HEK293 (cell line): ENCODE measurements at regions not wholly inside any gene's neighbourhood (a gene's known extent, or its start where the extent isn't known, plus 50 kb on each side); places are given as distances from the start of the nearest gene placed in this dataset.

Source experiments
- CTCF ChIA-PET: fragments of 350-600 bp; formaldehyde crosslinking; extraction: SDS; loops from one replicate; lab custom pipeline; 2021; ENCODE audit warnings: antibody characterized with exemption; lab: Yijun Ruan, JAX
- POLR2A ChIA-PET: fragments of 300-600 bp; formaldehyde crosslinking; extraction: SDS; loops from one replicate; lab custom pipeline; 2020; ENCODE audit warnings: antibody characterized with exemption, inconsistent platforms; lab: Yijun Ruan, JAX
- H3K27ac ChIP-seq: fragments of 200-500 bp; sonication (Bioruptor generic); 2 replicates; pipeline ENCODE4 v1.5.1; 2014; ENCODE audit warnings: low read depth, low read length, control low read depth, inconsistent platforms; ENCODE audit errors: extremely low read depth
- H3K36me3 ChIP-seq, 2 experiments: fragments of 200-500 bp in 1 of 2; sonication (Bioruptor generic) in 1 of 2; 1 replicate in 1 of 2; 2 replicates in 1 of 2; pipeline ENCODE4 v1.5.1; 2014 to 2017; ENCODE audit warnings: inconsistent platforms in 2 of 2, low read length in 2 of 2; ENCODE audit not compliant: control insufficient read depth in 2 of 2, insufficient read depth in 1 of 2
- H3K4me1 ChIP-seq: fragments of 200-500 bp; sonication (Bioruptor generic); 2 replicates; pipeline ENCODE4 v1.5.1; 2014; ENCODE audit warnings: mild to moderate bottlenecking, low read length, inconsistent platforms; ENCODE audit not compliant: control insufficient read depth, insufficient read depth
- H3K4me3 ChIP-seq: 2 replicates; pipeline ENCODE4 v1.5.1; 2011; ENCODE audit warnings: low read depth, mild to moderate bottlenecking, control low read depth, low read length, moderate library complexity
- H3K9me3 ChIP-seq: fragments of 200-500 bp; sonication (Bioruptor generic); 2 replicates; pipeline ENCODE4 v1.5.1; 2014; ENCODE audit warnings: low read depth, low read length, inconsistent platforms; ENCODE audit not compliant: control insufficient read depth, insufficient read depth
- BCL11B ChIP-seq: fragments of 450-650 bp; formaldehyde crosslinking; IDR thresholded peaks from 2 replicates; pipeline ENCODE4 v1.5.1; 2016; ENCODE audit warnings: low read depth, missing biosample characterization, missing genetic modification characterization
- MZF1 ChIP-seq: fragments of 450-650 bp; formaldehyde crosslinking; IDR thresholded peaks from 2 replicates; pipeline ENCODE4 v1.5.1; 2017; ENCODE audit warnings: missing biosample characterization, missing genetic modification characterization, borderline replicate concordance
- PRDM6 ChIP-seq: fragments of 450-650 bp; formaldehyde crosslinking; IDR thresholded peaks from 2 replicates; pipeline ENCODE4 v1.5.1; 2017; ENCODE audit warnings: missing biosample characterization, missing genetic modification characterization
- REST ChIP-seq: fragments of 450-650 bp; formaldehyde crosslinking; IDR thresholded peaks from 2 replicates; pipeline ENCODE4 v1.5.1; 2016; ENCODE audit warnings: missing biosample characterization, missing genetic modification characterization
- TRIM28 ChIP-seq: IDR thresholded peaks from 2 replicates; pipeline ENCODE4 v1.6.1; 2011; ENCODE audit warnings: low read length, control low read depth, borderline replicate concordance
- WT1 ChIP-seq: fragments of 450-650 bp; formaldehyde crosslinking; IDR thresholded peaks from 2 replicates; pipeline ENCODE4 v1.5.1; 2016; ENCODE audit warnings: missing biosample characterization, missing genetic modification characterization
- ZBTB21 ChIP-seq: fragments of 450-650 bp; formaldehyde crosslinking; IDR thresholded peaks from 2 replicates; pipeline ENCODE4 v1.5.1; 2017; ENCODE audit warnings: missing biosample characterization, missing genetic modification characterization
- ZFP3 ChIP-seq: fragments of 450-650 bp; formaldehyde crosslinking; IDR thresholded peaks from 2 replicates; pipeline ENCODE4 v1.5.1; 2016; ENCODE audit warnings: low read depth, missing biosample characterization, missing genetic modification characterization
- ZNF121 ChIP-seq: fragments of 450-650 bp; formaldehyde crosslinking; IDR thresholded peaks from 2 replicates; pipeline ENCODE4 v1.5.1; 2016; ENCODE audit warnings: missing biosample characterization, missing genetic modification characterization
- ZNF302 ChIP-seq: fragments of 450-650 bp; formaldehyde crosslinking; IDR thresholded peaks from 2 replicates; pipeline ENCODE4 v1.5.1; 2016; ENCODE audit warnings: missing biosample characterization, missing genetic modification characterization, low read depth
- ZNF404 ChIP-seq: fragments of 450-650 bp; formaldehyde crosslinking; IDR thresholded peaks from 2 replicates; pipeline ENCODE4 v1.5.1; 2017; ENCODE audit warnings: missing biosample characterization, missing genetic modification characterization
- ZNF449 ChIP-seq: fragments of 450-650 bp; formaldehyde crosslinking; IDR thresholded peaks from 2 replicates; pipeline ENCODE4 v1.5.1; 2017; ENCODE audit warnings: missing biosample characterization, mild to moderate bottlenecking, missing genetic modification characterization, moderate library complexity
- ZNF473 ChIP-seq: fragments of 450-650 bp; formaldehyde crosslinking; IDR thresholded peaks from 2 replicates; pipeline ENCODE4 v1.5.1; 2017; ENCODE audit warnings: missing biosample characterization, missing genetic modification characterization
- ZNF518A ChIP-seq: fragments of 450-650 bp; formaldehyde crosslinking; conservative IDR thresholded peaks from 2 replicates; pipeline ENCODE4 v1.5.1; 2016; ENCODE audit warnings: low read depth, missing biosample characterization, missing genetic modification characterization
- ZNF558 ChIP-seq: fragments of 450-650 bp; formaldehyde crosslinking; IDR thresholded peaks from 2 replicates; pipeline ENCODE4 v1.5.1; 2016; ENCODE audit warnings: missing biosample characterization, missing genetic modification characterization
- ZNF580 ChIP-seq: fragments of 450-650 bp; formaldehyde crosslinking; IDR thresholded peaks from 2 replicates; pipeline ENCODE4 v1.5.1; 2016; ENCODE audit warnings: missing biosample characterization, missing genetic modification characterization
- ZNF585B ChIP-seq: fragments of 450-650 bp; formaldehyde crosslinking; IDR thresholded peaks from 2 replicates; pipeline ENCODE4 v1.5.1; 2016; ENCODE audit warnings: missing biosample characterization, missing genetic modification characterization
- ZNF707 ChIP-seq: fragments of 450-650 bp; formaldehyde crosslinking; IDR thresholded peaks from 2 replicates; pipeline ENCODE4 v1.5.1; 2016; ENCODE audit warnings: missing biosample characterization, missing genetic modification characterization
- ZNF76 ChIP-seq: fragments of 450-650 bp; formaldehyde crosslinking; IDR thresholded peaks from 2 replicates; pipeline ENCODE4; 2016; ENCODE audit warnings: low read depth, missing biosample characterization, missing genetic modification characterization, borderline replicate concordance
- ZNF830 ChIP-seq: fragments of 450-650 bp; IDR thresholded peaks from 2 replicates; pipeline ENCODE4 v1.5.0; 2018; ENCODE audit warnings: missing biosample characterization, missing genetic modification characterization, low read depth, mild to moderate bottlenecking, moderate library complexity
- ZSCAN5A ChIP-seq: fragments of 450-650 bp; formaldehyde crosslinking; IDR thresholded peaks from 2 replicates; pipeline ENCODE4 v1.5.1; 2016; ENCODE audit warnings: missing biosample characterization, missing genetic modification characterization

- POLR2A ChIA-PET: no interaction called here
- CTCF ChIA-PET: no interaction called here
- H3K4me3 ChIP-seq: no peak overlapping the region
- H3K27ac ChIP-seq: no peak overlapping the region
- TF ChIP-seq PRDM6: no peak
- TF ChIP-seq ZSCAN5A (tag by site-specific recombination): no peak
- no peak for TF ChIP-seq BCL11B (tag by site-specific recombination)
- no peak for TF ChIP-seq ZNF580 (tag by site-specific recombination)
- TF ChIP-seq ZNF707 (tag by site-specific recombination): no peak
- no peak for TF ChIP-seq ZNF449 (tag by site-specific recombination)
- H3K4me1 ChIP-seq: no peaks in the 10 kb centered on the region
- no peaks in the 10 kb centered on the region for H3K9me3 ChIP-seq
- H3K36me3 ChIP-seq: no peaks in the 10 kb centered on the region
Measured at GRCh38 chr11:31863170-31863832, 52.2 kb upstream of the PAX6 start.

- TF ChIP-seq MZF1 (tag by site-specific recombination) (no peak), ZNF76 (tag by site-specific recombination) (no peak), ZNF585B (tag by site-specific recombination) (no peak), ZFP3 (tag by site-specific recombination) (no peak), WT1 (no peak), ZNF302 (no peak), ZNF558 (tag by site-specific recombination) (no peak), ZNF121 (tag by site-specific recombination) (no peak), ZNF518A (tag by site-specific recombination) (no peak), ZNF830 (tag by site-specific recombination) (no peak), TRIM28 (no peak), ZNF473 (tag by site-specific recombination) (no peak), ZBTB21 (tag by site-specific recombination) (no peak), ZNF404 (tag by site-specific recombination) (no peak), ZNF707 (tag by site-specific recombination) (no peak), REST (tag by site-specific recombination) (no peak)
- POLR2A ChIA-PET: no interaction called here
- CTCF ChIA-PET: interaction anchor here (1.4 to 1.8 kb wide), 2 partner anchors 9 to 25 kb away, joined by 3 to 7 read pairs; no protein-coding TSS in a partner anchor
- H3K27ac ChIP-seq: no peak overlapping the region
- no peaks in the 10 kb centered on the region for H3K36me3 ChIP-seq
- H3K4me1 ChIP-seq: no peaks in the 10 kb centered on the region
- no peak overlapping the region for H3K4me3 ChIP-seq
- no peaks in the 10 kb centered on the region for H3K9me3 ChIP-seq
Measured at GRCh38 chr11:31861011-31861410, 49.9 kb upstream of the PAX6 start.
